ENCODE measurements at regions not wholly inside any gene's neighbourhood (a gene's known extent, or its start where the extent isn't known, plus 50 kb on each side); places are given as distances from the start of the nearest gene placed in this dataset.

GRCh38 chr2:120460511-120460910 is 114.6 kb downstream of the INHBB start:
- TF ChIP-seq EZH2 (IDR thresholded peaks at IDR 0.05; ENCODE audit: low read depth, low read length, severe bottlenecking) (no peak), CTCF (IDR thresholded peaks at IDR 0.05; ENCODE audit: control extremely low read depth in 1 of 3, insufficient read depth in 1 of 3, low read depth in 1 of 3, low read length in 3 of 3) (no peak)
